ENCODE measurements at regions not wholly inside any gene's neighbourhood (a gene's known extent, or its start where the extent isn't known, plus 50 kb on each side); places are given as distances from the start of the nearest gene placed in this dataset.
"Not testable (repeated sequence)": the region's sequence is repeated elsewhere in the genome, so short reads cannot be mapped to it uniquely, and the experiment has no call there.

DNA sequence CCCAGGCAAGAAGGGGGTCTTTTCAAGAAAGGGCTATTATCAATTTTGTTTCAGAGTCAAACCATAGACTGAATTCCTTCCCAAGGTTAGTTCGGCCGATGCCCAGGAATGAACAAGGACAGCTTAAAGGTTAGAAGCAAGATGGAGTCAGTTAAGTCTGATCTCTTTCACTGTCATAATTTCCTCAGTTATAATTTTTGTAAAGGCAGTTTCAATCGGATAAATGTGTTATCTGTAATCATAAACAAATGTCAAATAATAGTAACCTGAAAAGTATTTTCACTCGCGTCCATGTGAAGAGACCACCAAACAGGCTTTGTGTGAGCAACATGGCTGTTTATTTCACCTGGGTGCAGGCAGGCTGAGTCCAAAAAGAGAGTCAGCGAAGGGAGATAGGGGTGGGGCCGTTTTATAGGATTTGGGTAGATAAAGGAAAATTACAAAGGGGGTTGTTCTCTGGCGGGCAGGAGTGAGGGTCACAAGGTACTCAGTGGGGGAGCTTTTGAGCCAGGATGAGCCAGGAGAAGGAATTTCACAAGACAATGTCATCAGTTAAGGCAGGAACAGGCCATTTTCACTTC is 862.1 kb upstream of the NDST4 start:
- TF ChIP-seq, protein P1, sequence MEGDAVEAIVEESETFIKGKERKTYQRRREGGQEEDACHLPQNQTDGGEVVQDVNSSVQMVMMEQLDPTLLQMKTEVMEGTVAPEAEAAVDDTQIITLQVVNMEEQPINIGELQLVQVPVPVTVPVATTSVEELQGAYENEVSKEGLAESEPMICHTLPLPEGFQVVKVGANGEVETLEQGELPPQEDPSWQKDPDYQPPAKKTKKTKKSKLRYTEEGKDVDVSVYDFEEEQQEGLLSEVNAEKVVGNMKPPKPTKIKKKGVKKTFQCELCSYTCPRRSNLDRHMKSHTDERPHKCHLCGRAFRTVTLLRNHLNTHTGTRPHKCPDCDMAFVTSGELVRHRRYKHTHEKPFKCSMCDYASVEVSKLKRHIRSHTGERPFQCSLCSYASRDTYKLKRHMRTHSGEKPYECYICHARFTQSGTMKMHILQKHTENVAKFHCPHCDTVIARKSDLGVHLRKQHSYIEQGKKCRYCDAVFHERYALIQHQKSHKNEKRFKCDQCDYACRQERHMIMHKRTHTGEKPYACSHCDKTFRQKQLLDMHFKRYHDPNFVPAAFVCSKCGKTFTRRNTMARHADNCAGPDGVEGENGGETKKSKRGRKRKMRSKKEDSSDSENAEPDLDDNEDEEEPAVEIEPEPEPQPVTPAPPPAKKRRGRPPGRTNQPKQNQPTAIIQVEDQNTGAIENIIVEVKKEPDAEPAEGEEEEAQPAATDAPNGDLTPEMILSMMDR (IDR thresholded peaks at IDR 0.05): not testable (repeated sequence)
- not testable (repeated sequence) for TF ChIP-seq POLR2A (IDR thresholded peaks at IDR 0.05)
